ENCODE measurements at regions not wholly inside any gene's neighbourhood (a gene's known extent, or its start where the extent isn't known, plus 50 kb on each side); places are given as distances from the start of the nearest gene placed in this dataset.

DNA sequence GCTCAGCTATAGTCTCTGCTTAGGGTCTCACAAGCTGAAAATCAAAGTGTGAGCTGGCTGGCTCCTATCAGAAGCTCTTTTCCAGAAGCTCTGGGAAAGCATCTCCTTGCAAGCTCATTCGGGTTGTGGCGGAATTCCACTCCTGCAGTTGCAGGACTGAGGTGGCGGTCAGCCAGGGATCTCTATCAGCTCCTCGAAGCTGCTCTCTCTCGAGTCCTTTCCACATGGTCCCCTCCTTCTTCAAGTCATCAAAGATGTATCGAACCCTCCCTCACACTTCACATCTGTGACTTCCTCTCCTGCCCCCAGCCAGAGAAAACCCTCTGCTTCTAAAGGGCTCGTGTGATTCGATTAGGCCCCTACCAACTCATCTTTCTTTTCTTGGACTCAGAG, 141.7 kb downstream of the ZFP36L2 start:
- DNase-seq: no peak

DNA sequence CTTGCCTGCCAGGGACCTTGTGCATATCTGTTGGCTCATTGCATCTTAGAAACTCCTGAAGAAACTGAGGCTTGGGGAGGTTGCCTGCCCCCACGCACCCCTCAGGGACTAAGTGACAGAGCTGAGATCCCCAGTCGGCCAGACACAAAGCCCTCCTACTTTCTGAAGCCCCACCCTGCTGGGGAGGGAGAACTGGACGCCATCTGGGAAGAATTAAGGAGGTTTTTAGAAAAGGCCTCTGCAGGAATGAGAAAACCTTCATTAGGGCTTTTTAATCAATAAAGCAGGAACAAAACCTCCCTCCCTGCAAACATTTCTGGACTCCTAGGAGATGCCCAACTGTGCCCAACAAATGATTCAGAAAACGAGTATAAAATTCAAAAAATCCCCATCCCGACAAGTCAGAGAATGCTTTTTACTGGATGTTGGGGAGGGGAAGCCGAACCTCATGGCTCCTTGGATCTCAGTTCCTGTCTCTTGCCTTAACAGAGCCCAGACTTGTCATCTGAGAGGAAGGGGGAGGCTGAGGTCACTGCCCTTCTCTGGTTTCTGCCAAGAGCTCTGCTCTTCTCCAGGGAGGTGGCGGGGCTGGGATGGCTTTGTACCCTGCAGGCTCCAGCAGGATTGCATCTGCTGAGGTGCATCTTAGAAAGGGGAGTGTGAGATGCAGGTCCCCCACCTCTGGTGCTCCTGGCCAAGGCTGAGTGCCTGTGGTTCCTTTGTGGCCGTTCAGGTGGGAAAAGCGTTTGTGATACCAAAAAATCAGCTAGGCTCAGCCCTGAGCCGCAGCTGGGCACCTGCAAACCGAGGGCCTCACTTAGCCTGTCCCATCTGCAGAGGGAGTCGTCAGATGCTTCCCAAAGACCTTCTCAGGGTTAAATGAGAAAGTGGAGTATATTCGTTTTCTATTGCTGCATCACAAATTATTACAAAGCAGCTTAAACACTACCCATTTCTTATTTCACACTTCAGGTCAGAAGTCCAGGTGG, 142.4 kb downstream of the ZFP36L2 start:
- DNase-seq: no peak

DNA sequence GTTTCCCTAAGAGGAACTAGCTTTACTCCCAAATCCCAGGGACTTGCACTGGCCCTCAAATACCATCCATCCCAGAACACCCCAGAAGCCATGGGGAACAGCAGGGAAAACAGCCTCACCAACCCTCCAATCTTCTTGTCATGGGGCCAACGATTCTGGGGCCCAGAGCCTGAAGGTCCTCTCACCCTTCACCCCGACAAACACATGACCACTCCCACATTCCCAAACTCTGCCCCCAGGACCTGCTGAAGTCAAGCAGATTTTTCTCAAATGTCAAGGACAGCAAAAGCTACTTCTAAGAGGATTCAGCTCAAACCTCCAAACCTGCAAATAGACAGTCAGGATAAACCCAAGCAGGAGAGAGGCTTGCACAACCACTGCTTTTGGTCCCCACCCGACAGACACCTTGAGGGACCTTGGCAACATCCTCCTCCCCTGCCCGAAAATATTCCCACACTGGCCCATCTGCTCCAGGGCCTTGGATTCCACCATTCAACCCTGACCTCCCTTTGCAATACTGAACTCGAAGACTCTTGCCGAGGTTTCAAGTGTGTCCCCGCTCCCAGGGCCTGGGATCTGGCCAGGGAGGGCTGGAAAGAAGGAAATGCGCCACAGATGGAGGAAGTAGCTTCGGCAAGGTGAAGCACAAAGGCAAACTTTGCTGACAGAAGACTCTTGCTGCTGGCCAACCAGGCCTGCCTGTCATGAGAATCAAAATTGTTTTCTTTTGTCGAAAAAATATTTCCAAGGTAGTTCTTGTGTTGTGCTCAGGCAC, 143.3 kb downstream of the ZFP36L2 start:
- DNase-seq: no peak

DNA sequence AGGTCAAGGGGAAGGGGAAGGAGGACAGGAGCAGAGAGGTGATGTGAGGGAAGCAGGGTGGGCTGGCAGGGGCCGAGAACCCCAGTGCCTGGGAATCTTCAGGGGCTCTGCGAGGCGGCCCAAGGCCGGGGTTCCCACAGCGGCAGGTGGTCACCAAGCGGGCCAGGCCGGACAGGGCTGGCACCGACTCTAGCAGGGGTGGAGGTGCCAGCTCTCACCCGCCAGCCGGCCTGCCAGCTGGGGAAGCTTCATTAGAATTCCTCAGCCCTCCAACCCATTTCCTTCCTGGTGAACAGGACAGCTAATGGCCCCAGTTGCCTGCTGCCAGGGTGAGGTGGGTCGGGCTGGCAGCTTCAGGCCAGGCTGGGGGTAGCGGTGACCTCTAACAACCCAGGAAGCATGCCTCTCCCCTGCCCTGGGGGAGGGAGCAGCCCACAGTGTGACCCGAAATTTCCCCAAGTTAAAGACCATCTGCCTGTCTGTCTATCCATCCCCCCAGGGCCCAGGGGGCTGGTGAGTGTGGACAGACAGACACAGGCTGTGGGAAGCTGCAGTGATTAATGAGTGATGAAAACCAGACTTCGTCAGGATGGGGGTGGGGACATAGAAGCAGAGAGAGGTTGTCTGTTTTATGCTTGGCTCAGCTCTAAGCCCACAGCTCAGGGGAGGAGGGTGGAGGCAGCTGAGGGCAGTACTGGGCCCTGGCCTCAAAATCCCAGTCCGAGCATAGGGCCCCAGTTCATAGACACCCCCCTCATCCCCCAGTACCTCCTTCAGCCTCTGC, 144.1 kb downstream of the ZFP36L2 start:
- no peak for DNase-seq

DNA sequence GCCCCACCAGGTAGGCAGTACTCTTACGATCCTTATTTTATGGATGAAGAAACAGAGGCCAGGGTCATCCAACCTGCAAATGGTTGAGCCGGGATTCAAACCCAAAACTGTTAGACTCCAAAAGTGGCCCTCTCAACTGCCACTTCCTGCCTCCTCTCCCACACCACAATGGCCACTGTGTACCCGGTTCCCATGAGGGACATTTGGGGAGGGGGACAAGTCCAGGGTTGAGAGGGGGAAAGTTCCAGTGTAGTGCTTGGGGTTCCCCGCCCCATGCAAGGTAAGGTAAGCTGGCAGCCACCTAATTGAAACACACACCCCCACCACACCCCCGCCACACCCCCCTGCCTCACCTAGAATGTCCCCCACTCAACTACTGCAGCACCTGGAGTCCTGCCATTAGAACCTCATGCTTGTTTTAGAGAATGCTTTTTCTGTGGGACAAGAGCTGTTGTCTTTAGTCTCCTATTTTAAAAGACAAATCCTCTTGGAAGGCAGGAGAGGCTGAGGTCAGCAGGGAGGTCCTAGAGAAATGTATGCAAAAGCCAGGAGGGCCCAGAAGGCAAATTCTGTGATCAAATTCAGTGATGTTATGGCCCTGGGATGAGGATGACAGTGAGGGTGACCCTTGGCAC, 145.2 kb downstream of the ZFP36L2 start:
- DNase-seq: no peak

DNA sequence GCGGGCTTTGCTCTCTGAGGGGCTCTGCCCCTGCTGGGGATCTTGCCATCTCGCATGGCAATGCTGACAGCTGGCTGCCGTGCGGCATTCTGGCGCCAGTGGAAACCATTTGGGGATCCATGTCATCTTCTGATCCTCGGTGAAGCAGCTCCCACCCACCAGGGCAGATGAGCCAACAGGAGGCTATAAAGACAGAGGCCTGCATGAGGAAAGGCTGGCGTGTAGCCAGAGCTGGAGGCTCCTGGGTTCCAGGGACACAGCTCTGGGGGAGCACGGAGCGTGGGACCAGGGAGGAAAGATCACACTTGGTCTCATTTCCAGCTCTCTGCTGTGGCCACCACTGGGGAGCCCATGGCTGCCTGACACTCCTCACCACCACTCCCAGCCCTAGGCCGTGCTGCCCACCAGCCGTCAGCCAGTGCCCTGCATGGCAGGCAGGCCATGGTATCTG, 145.8 kb downstream of the ZFP36L2 start:
- DNase-seq: no peak

DNA sequence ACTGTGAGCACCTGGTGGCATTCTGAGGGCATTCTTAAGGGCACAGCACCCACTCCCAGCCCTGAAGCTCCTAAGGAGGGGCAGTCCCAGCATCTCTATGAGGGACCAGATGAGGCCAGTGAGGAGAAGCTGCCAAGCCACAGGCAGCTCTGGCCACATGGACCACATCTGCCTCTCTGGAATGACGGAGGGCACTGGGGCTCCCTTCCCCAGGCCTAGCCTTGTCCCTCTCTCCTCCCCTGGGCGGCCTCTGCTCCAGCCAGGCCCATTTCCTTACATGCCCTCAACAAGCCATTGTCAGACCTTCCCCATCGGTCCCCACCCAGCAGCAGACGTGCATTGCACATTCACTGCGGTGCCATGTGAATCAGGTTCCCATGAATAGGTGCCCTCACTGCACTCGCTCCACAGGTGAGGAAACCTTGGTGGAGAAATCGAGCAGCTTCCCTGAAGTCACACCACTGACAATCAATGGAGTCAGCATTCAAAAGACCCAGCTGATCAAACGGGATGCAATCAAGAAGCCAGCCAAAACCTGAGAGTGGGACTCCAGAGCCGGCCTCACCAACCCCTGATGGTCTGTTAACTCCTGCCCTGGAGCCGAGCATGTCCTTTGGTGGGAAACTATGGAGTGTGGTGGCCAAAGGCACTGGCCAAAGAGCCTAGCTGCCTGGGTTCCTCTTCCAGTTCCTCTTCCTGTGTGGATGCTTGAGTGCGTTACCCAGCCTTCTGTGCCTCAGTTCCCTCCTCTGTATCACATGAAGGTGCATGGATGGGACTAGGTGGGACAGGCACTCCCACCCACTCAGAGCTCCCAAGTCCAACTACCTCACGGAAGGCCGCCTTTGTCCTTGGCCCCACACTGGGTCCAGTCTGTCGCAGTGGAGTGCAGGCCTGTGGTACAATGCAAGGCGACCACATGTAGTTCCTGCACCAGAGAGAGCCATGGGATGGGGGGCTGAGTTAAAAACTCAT, 147.3 kb downstream of the ZFP36L2 start:
- no peak for DNase-seq

DNA sequence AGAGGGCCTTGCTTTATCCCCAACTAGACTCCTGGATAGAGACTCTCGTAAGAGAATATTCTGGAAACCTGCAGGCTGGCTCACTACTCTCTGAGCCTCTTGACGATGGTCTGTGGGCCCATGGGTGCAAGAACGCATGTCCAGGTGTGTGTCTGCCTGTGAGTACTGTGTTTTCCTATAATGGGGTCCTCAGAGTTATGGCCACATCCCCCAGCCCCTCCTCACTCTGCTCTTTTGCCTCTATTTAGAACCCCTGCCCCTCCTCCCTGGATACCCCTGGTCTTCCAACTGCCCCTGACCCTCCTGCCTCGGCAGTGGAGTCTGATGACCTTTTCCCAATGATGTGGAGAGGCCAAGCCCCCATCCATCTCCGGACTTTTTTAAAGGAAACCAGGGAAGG, 148.1 kb downstream of the ZFP36L2 start:
- no peak for DNase-seq

DNA sequence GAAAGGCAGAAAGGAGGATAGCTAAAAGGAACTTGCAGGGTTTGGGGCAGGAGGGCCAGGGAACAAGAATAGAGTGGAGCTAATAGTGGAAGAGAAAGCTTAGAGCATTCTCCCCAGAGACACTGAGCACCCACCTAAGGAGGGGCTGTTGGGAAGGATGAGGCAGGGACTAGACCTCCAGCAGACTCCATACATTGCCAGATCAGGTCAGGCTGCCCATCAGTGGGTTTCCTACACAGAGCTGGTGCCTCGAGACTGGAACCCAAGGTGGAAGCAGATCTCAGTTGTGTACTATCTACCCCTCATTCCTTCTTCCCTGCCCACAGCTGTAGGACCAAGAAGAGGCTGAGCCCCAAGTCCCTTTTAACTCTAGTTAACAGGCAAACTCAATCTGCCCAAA, 148.5 kb downstream of the ZFP36L2 start:
- DNase-seq: no peak

DNA sequence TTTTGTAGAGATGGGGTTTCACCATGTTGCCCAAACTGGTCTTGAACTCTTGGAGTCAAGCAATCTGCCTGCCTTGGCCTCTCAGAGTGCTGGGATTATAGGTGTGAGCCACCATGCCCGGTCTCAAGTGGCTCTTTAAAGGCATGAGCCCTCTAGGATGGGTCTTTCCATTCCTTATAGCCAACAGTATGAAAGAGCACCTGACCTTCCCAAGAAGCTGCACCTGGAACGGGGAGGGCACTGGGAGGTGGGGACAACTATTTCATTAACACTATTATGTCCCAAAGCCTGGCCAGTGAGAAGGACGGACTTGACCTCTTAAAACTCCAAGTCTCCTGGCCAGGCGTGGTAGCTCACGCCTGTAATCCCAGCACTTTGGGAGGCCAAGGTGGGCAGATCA, 149.7 kb downstream of the ZFP36L2 start:
- no peak for DNase-seq

DNA sequence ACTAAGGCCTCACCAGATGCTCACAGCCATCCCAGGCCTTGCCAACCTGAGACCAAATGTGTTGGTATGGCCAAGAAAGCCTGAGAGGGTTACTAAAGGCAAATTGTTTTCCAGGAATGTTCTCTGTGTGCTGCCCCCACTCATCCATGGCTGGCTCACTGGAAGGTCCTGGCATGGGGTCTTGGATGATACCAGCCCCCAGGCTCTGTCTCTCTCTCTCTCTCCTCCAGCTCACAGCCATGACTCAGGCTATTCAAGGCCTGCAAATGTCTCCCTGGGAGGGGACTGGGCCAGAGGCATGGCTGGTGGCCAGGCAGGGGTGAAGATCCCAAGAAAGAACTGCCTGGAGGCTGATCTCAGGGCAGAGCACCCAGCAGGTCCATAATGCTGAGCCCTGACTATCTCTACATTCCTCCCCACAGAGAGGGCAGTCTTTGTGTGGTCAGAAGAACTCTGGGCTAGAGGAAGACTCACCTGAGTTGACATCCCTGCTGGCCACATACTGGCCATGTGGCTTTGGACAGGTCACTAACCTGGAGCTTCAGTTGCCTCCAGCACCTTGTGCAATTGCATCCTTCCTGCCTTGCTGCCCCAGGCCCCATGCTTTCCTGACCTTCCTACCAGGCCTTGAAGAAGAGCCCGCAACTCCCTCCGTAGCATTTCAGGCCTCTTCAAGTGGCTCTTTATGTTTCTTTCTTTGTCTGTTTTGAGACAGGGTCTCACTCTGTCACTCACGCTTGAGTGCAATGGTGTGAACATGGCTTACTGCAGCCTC, 150.4 kb downstream of the ZFP36L2 start:
- DNase-seq: no peak

DNA sequence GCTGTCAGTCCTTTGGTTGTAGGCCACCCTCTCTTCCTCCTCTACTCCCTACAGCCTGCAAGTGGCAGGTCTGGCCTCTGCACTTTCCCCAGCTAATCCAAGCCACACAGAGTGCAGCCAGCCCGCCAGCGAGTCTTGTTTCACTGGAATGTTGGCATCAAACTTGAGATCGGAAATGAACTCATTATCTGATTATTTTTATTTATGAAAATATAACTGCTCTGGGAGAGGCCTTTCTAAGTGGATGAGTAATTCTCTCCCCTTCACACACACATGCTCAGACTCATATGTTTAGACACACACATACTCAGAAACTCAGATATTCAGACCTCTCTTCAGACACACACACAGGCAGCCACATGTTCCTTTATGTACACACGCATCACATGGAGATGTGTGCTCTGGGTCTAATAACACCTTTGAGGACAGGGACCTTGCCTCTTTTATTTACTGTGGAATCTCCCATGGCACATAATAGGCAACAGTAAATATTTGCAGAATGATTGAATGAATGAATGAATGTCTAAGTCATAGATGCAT, 151.3 kb downstream of the ZFP36L2 start:
- DNase-seq: no peak

DNA sequence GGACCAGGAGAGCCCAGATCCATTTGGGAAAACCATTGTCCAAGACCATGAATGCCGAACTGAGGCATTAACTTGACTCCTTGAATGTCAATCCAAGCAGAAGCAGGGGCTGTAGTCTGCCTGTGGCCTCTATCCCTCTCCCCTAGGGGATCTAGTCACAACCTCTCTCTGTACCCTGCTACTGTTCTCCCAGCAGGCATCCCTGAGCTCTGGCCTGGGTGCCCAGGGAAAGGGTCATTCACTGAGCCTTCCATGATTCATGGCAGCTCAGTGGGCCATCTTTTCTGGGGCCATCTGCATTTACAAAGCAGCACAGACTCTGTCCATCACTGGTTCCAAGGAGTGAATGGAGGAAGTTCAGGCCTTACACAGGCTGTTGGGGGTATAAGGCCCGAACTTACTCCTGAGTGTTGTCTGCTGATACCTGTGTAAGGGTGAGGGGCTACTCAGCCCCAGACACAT, 151.8 kb downstream of the ZFP36L2 start:
- no peak for DNase-seq

DNA sequence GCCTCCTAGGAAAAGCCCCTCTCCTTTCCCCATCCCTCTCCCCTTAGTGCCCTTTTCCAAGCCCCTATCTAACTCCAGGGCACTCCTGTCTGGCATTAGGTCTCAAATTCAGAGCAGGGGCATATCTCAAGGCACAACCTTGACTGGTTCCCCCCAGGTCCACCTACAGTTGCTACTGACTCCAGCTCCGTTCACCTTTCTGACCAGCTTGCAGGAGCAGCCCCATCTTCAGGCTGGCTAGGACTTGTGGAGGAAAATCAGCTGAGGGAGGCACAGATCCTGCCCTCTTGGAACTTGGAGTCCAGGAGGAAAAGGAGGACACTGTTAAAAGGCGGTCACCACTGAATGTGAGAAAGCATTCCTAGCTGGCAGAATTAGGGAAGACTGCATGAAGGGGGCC, 152.4 kb downstream of the ZFP36L2 start:
- no peak for DNase-seq

DNA sequence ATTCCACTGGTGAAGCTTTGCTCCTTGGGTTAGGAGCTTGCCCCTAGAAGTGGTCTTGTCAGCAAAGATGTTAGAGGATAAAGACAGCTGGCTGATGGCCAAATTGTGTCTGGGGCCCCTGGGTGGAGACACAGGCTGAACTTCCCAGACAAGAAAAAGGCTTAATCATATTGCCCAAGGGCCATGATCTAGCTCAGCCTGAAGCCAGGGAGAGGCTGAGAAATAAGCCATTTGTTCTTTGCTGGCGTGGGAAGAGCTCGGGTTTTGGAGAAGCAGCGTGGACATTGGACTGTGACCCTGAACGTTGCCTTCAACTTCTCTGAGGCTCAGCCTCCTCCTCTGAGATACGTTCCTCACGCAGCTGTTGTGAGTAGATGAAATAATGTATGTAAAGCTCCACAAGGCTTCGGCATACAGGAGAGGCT, 153.0 kb downstream of the ZFP36L2 start:
- no peak for DNase-seq

DNA sequence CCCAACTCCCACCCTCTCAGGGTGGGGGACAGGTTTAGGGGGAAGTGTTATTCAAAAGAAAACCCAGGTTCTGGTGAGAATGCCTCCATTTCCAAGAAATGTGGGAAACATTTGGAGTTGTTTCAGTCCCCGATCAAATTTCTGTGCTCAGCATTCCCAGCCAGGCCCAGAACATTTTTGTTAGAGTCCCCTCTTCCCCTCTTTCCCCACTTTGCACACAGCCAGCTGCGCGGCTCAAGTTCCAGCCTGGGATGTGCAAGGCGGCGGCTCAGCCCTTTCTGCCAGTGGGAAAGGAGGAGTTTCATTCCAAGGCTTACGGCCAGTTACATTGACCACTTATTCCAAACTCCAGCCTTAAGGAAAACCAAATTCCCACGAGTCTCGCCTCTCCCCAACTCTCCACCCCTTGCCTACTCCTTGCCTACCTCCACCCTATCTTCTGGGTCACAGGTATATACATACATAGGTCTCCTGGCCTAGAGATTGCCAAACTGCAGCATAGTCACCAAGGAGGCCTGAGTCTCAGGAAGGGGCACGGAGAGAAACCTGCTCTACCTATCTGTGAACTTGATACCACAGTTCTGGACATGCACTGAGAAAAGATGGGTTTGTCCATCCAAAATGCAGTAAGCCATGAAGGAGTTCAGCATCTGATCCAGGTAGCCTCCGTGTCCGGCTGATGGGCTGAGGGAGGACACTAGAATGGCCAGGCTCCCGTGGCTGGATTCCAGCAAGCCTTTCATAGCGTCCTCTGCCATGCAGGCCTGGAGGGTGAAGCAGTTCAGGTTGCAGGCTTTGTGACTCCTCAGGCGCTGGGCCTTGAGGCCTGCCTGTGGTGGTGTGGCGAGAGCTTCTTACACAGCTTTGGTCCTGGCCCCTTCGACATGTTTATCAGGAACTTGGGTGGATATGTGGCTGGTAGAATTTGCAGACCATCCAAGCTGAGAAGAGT, 154.5 kb downstream of the ZFP36L2 start:
- no peak for DNase-seq

DNA sequence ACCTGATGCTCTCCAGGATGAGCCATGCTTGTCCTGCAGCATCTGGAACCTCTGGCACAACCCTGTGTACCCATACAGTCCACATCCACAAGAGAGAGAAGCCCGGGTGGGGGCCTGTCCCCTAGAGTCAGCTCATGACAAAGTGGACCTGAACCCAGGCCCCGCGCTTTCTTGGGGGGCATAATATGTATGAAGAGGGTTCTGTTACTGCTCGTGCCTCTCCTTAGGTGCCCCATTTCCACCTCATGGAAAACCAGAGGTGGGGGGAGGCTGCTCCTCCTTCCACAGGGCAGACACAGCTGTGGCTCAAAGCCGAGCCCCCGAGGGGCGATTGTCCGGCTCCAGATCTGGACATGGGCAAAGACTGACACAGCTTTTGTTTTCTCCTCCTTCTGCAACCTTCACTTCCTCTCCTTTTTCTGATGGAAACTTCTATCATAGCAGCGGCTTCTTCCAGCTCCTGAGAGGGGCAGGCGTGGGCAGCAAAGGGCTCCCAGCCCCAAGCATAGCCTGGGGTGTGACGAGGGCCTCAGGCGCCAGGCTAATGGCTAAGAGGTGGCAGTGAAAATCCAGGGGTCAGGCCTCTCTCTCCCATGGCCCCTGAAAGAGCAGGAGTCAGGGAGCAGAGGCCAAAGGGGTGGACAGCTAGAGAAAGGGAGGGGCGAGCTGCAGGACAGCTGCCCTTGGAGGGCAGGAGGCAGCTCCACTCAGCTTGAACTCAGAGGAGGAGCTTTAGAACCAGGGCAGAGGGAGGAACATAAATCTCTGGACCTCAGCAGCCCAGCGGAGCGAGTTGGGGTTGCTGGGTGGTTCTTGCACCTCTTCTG, 155.5 kb downstream of the ZFP36L2 start:
- DNase-seq: no peak

DNA sequence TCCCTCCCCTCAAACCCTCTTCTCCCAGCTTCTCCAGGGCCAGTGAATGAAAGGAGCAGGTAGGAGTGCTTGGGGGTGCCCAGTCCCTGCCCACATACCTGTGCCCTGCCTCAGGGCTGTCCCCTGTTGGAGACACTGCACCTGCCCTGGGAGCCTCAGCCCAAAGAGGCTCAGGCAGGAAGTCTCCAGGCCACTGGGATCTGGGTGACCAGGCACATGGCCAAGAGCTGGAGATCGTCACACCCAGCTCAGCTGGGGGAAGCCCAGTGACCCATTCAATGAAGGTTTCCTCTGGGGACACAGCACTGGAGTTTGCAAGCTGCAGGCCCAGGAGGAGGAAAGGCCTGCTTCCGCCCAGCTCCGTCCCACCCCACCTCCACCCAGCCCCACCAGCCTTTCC, 156.4 kb downstream of the ZFP36L2 start:
- DNase-seq: no peak

Measured in activated gamma-delta T cell (primary cell).